ENCODE measurements at regions not wholly inside any gene's neighbourhood (a gene's known extent, or its start where the extent isn't known, plus 50 kb on each side); places are given as distances from the start of the nearest gene placed in this dataset.

DNA sequence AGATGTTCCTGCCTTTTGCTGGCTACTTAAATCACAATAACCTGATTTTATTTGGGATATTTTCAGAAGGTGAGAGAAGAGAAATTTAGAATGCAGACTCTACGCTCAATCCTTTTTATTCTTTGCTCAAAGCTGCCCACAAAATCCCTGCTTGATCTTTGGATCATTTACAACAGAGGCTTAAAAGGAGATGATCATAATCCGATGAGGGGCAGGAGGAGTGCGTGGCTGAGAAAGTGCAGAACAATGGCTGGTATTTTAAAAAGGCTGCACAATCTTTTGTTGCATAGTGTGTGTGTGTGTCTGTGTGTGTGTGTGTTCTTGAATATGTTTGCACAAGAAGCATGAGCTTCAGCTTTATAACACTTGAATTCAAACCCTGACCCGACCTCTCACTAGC lies 256.3 kb upstream of the MYT1L start:
- no peak for TF ChIP-seq CEBPB (IDR thresholded peaks at IDR 0.05; ENCODE audit: low read depth)
- TF ChIP-seq CTCF (IDR thresholded peaks at IDR 0.05 in 2 of 3, conservative IDR thresholded peaks at IDR 0.05 in 1 of 3; ENCODE audit: borderline replicate concordance in 1 of 3, insufficient read depth in 1 of 3, low read depth in 2 of 3, low read length in 2 of 3): no peak
- TF ChIP-seq SIN3A (IDR thresholded peaks at IDR 0.05; ENCODE audit: low read depth): no peak
- no peak for TF ChIP-seq EZH2 (IDR thresholded peaks at IDR 0.05)
- TF ChIP-seq, protein P1, sequence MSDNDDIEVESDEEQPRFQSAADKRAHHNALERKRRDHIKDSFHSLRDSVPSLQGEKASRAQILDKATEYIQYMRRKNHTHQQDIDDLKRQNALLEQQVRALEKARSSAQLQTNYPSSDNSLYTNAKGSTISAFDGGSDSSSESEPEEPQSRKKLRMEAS (IDR thresholded peaks at IDR 0.05): no peak
- no peak for TF ChIP-seq ZBTB33 (IDR thresholded peaks at IDR 0.05; ENCODE audit: extremely low read depth, insufficient replicate concordance, low read length)
- TF ChIP-seq, protein P2, sequence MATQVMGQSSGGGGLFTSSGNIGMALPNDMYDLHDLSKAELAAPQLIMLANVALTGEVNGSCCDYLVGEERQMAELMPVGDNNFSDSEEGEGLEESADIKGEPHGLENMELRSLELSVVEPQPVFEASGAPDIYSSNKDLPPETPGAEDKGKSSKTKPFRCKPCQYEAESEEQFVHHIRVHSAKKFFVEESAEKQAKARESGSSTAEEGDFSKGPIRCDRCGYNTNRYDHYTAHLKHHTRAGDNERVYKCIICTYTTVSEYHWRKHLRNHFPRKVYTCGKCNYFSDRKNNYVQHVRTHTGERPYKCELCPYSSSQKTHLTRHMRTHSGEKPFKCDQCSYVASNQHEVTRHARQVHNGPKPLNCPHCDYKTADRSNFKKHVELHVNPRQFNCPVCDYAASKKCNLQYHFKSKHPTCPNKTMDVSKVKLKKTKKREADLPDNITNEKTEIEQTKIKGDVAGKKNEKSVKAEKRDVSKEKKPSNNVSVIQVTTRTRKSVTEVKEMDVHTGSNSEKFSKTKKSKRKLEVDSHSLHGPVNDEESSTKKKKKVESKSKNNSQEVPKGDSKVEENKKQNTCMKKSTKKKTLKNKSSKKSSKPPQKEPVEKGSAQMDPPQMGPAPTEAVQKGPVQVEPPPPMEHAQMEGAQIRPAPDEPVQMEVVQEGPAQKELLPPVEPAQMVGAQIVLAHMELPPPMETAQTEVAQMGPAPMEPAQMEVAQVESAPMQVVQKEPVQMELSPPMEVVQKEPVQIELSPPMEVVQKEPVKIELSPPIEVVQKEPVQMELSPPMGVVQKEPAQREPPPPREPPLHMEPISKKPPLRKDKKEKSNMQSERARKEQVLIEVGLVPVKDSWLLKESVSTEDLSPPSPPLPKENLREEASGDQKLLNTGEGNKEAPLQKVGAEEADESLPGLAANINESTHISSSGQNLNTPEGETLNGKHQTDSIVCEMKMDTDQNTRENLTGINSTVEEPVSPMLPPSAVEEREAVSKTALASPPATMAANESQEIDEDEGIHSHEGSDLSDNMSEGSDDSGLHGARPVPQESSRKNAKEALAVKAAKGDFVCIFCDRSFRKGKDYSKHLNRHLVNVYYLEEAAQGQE (IDR thresholded peaks at IDR 0.05; ENCODE audit: low read depth): no peak
- TF ChIP-seq YY1 (IDR thresholded peaks at IDR 0.05; ENCODE audit: extremely low read depth, insufficient replicate concordance, low read depth, low read length): no peak

All from HCT116 (cell line).